COLO829 (cell line): ENCODE measurements at regions not wholly inside any gene's neighbourhood (a gene's known extent, or its start where the extent isn't known, plus 50 kb on each side); places are given as distances from the start of the nearest gene placed in this dataset.
A peak's percentile ranks its signal among the peaks of the same experiment; 100 is the strongest.
"Not testable (repeated sequence)": the region's sequence is repeated elsewhere in the genome, so short reads cannot be mapped to it uniquely, and the experiment has no call there.

Source experiments
- DNase-seq: peaks from one replicate; pipeline ENCODE4 v3.0.0; 2012; ENCODE audit warnings: low spot score

DNA sequence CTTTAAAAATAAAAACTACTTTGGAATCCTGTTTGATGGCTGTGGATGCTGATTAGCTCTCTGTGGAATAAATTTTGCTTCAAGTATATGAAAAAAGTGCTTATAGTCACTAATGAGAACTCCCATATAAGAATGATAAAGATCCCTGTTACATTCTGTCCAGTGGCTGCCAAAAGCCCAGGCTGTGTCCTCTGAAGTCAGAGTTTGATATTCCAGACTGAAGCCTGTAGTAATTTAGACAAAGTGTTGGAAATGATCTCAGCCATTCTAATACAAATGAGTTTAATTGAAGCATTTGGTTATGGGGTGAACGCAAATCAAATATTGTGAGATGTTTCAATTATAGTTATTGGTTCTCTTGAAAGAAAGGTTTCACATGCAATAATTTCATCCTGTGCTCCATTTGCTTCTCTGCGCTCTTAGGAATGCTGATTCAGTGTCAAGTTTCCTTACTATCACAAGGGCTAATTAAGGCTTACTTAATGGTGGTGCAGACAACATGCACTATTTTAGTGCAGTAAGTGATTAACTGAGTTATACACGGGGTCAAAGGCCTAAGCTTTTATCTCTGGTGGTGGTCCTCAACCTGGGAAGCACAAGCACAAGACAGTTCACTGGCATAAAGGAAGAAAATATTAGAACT lies 867.6 kb downstream of the SORCS1 start:
- no peak for DNase-seq

DNA sequence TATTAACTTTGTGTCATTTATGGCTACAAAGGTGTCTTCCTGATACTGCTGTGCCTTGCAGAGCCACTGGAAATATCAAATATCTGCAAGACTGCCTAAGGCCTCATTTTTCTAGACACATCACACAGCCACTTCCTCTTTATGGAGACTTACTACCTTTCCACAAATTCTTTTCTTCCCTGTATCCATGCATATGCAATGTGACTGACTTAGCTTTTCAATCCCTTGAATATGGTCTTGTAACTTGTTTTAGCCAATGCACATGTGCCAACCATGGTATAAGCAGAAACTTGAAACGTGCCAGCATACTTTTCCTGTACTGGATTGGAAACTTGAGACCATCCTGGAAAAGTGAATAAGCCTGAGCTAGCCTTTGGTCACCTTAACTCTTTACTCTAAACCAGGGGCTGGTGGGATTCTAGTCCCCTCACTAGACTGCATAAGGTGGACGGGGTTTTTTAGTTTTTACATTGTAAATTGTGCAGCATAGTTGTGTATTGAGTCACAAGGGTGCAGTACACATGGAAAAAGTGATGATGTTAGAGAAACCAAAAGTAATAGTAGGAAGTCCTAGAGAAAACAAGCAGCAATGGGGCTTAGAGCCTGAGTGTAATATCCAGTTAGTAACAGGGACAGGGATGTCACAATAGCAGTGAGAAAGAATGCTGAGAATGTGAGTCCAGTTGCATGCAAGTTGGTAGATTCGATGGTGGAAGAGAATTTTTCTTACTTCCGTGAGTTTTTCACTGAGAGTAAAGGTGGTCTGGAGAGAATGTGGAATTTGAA lies 879.5 kb downstream of the SORCS1 start:
- DNase-seq: no peak

DNA sequence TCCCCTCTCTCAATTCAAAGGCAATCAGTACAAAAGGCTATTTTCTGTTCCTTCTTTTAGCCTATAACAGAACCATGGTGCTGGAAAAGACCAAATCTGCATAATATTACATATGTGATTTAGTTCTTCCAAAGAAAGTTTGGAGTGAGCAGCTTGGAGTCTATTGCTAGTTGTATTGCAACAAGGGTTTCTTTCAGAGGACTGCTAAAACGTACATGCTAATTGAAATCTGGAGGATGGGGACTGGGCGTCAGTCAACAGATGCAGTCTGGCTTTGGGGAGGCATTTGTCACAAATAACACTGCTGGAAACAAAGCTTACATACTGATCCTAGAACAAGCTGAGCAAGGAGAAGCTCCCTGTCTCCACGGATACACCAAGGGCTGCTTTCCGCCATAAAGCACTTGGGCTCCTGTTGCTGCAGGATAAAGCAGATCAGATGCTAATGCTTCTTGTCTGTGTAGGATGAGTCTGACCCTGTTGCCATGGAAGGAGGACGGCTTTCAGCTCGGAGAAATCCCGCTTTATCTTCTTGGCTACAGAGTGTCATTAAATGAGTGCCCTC lies 883.5 kb downstream of the SORCS1 start:
- no peak for DNase-seq

GRCh38 chr10:106278383-106278782 lies 886.1 kb downstream of the SORCS1 start:
- DNase-seq: no peak

- no peak for DNase-seq
Measured at GRCh38 chr10:106271237-106271636, 893.3 kb downstream of the SORCS1 start.

DNA sequence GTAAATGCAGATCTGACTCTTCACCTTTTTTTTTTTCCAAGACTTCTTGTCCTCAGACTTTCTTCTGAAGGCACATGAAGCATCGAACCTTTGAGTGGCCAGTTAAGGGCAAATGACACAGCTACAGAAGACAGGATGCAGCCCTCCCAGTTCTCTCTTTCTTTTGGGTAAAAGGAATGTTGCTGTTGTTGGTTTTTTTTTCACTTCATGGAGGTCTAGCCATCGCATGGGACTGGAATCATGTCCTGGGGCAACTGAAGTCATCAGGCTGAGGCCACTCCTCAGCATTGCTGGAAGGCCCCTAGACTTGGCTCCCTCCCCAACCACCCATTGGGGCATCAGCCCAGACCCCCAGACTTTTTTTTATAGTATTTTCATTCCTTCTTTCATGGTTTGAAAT lies 896.5 kb downstream of the SORCS1 start:
- no peak for DNase-seq

GRCh38 chr10:106267591-106267990 lies 896.9 kb downstream of the SORCS1 start:
- DNase-seq: no peak

DNA sequence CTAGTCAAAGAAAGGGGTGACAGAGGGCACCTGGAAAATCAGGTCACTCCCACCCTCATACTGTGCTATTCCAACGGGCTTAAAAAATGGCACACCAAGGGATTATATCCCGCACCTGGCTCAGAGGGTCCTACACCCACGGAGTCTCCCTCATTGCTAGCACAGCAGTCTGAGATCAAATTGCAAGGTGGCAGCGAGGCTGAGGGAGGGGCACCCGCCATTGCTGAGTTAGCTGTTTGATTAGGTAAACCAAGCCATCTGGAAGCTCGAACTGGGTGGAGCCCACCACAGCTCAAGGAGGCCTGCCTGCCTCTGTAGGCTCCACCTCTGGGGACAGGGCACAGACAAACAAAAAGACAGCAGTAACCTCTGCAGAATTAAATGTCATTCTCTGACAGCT lies 907.1 kb downstream of the SORCS1 start:
- DNase-seq: not testable (repeated sequence)

- no peak for DNase-seq
Measured at GRCh38 chr10:106255111-106255678, 909.3 kb downstream of the SORCS1 start.

DNA sequence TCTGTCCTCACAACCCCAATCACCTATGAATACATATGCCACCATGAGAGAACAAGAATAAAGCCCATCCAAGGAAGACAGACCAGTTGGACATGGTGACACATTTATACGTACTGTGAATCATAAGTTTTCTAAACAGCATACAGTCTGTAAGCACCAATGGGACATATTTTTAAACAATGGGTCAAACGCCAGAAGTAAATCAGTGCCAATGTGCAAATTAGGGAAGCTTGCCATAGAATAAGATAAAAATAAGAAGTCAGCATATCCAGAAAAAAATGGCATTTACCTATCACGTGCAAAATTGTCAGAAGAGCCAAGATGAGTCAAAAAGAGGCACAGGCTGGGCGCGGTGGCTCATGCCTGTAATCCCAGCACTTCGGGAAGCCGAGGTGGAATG lies 910.4 kb downstream of the SORCS1 start:
- DNase-seq: no peak

- DNase-seq: no peak
Measured at GRCh38 chr10:106252541-106252940, 912.0 kb downstream of the SORCS1 start.

GRCh38 chr10:106251573-106251972 lies 912.9 kb downstream of the SORCS1 start:
- no peak for DNase-seq

- DNase-seq: no peak
Measured at GRCh38 chr10:106242301-106242700, 922.2 kb downstream of the SORCS1 start.

DNA sequence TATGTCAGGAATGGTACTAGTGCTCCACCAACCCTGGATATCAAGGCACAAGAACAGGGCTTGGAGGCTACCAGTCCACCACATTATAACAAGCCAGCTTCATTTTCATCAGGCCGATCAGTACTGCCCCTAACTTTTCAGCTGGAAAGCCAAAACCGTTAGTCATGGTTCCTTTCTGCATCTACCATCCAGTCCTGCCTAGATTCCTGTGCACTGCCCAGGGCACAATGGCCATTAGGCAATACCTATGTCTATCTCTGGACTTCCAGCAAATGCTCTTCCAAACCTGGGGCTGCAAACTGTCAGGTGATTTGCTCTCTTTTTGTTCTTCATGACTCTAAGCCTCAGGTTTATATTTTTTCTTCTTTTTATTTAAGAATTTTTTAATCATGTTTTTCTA lies 937.7 kb downstream of the SORCS1 start:
- DNase-seq: no peak

- no peak for DNase-seq
Measured at GRCh38 chr10:106226142-106226541, 938.4 kb downstream of the SORCS1 start.

DNA sequence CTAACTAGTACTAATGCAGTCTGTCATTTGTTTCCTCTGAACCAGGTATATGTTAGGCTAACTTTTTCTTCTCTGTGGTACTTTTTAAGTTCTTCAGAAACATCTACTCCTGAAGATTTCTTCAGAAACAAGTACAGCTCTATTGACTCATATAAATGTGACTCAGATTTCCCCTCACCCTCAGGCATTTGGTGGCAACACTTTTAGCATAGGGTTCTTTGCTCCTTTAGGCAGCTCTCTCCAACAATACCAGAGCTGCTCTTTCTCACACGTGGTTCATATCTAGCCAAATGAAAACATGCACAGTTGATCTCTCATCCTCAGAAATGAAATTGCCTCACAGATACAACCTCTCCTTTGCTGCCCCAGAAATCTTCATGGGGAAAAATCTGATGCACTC lies 939.8 kb downstream of the SORCS1 start:
- no peak for DNase-seq

DNA sequence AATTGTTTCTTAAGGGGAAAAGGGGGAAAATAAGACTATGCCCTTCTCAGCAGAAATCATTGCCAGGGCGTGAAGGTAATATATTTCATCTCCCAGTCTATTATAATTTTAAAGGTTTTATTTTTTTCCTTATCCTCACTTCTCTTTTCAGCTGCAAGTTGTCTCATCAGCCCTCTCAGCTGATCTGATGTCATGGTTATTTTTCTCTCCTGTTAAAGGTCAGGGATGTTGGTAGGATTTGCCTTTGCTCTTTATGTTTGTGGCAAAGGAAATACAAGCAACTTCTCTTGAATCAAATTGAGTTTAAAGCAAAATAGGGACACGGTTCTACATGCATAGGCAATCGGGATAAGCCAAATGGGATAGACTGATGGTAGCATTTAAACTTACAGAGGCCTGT lies 946.9 kb downstream of the SORCS1 start:
- DNase-seq: no peak

- DNase-seq: no peak
Measured at GRCh38 chr10:106216085-106216484, 948.4 kb downstream of the SORCS1 start.

DNA sequence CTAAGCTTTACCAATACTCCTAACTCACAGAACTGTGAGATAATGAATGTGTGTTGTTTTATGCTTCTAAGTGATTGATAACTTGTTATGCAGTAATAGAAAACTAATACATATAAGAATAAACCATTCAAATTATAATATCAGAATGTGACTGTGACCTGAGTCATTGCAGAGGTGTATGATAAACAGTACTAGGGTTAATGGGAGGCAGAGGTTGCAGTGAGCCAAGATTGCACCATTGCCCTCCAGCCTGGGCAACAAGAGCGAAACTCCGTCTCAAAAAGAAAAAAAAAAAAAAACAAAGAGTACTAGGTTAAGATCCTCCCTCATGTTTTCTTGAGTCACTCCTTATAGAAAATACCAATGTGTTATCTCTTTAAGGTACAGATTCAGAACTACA lies 950.3 kb downstream of the SORCS1 start:
- no peak for DNase-seq

GRCh38 chr10:106213493-106213892 lies 951.0 kb downstream of the SORCS1 start:
- DNase-seq: no peak

- no peak for DNase-seq
Measured at GRCh38 chr10:106198275-106198674, 966.2 kb downstream of the SORCS1 start.

- peak; percentile 10 for DNase-seq
Measured at GRCh38 chr10:106189292-106189691, 975.2 kb downstream of the SORCS1 start.

DNA sequence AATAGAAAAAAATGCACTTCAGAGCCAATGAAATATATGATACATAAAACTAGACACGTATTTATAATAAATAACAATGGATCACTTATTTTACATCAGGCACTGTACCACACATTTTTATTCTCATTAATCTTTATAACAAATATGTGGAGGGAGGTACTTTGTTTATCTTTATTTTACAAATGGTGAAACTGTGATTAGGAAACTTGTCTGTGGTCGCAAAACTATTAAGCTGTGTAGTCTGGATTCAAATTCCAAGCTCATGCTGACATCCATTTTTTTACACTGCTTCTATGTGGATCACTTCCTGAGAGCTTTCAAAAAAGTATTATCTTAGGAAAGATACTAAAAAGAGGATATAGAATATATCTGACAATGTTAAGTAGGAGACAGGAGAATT lies 978.6 kb downstream of the SORCS1 start:
- no peak for DNase-seq
